Activated CD8-positive, alpha-beta memory T cell treated with anti-CD3 and anti-CD28 coated beads for 4 hours (primary cell): ENCODE measurements at regions not wholly inside any gene's neighbourhood (a gene's known extent, or its start where the extent isn't known, plus 50 kb on each side); places are given as distances from the start of the nearest gene placed in this dataset.

Experiments
- DNase-seq, 2 donors: peaks; one replicate each; pipeline ENCODE4 v3.0.0-alpha.2; 2020; ENCODE audit warnings: low read depth in 2 of 2

DNA sequence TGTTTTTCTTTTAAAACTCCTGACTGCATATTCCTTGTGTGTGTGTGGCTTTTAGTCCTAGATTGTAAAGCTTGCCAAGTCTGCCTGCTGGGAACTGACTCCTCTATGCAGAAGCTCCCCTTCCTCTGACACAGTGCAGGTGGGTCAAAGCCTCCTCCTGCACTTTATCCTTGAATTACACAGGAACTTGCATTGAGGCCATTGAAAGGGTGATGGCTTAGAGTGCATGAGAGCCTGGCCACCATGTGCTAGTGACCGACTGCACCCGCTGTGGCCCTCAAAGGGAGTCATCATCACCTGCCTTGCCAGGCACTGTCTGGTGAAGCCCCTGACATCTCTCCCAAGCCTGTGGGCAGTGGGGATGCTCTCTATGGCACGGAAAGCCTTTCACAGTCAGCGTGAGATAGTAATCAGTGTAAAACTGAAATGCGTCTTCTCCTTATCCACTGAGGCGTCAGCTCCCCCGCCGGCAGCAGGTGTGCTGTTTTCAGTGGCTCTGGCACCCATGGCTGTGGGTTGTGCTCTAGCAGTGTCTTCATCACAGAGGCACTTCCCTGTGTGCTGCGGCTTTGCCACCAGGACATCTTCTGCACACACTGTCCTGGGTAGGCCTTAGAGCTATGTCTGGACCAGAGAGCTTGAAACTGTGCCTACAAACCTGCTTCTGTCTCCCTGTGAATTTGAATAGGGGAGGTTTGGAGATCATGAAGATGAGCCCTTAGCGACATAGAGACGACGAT lies 87.9 kb downstream of the THBS2 start:
- DNase-seq = no peak

DNA sequence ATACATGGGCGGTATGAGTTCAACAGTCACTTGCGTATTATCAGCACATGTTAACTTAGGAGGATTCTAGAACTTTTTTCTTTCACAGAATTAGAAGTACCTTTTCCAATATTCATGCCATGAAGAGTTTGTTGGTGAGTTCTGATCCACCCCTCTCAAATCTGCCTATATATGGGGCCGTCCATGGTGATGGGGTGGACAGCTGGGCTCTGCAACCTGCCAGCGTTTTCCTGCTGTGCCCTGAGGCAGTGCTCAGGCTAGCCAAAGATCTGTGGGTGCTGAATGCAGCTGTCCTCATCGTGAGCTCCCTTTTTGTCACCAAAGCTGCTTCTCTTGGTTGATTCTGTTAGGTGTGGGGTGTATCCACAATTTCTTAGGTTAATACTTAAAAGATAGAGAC lies 88.7 kb downstream of the THBS2 start:
- no peak for DNase-seq

DNA sequence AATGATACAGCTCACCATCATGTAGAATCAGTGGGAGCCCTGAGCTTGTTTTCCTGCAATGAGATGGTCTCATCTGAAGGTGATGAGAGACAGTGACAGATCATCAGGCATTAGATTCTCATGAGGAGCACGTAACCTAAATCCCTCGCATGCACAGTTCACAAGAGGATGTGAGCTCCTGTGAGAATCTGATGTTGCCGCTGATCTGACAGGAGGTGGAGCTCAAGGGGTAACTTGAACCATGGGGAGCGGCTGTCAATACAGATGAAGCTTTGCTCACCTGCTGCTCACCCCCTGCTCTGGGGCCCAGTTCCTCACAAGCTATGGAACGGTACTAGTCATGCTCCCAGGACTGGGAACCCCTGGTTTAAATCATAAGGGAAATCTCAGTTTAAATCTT lies 89.2 kb downstream of the THBS2 start:
- DNase-seq = no peak

DNA sequence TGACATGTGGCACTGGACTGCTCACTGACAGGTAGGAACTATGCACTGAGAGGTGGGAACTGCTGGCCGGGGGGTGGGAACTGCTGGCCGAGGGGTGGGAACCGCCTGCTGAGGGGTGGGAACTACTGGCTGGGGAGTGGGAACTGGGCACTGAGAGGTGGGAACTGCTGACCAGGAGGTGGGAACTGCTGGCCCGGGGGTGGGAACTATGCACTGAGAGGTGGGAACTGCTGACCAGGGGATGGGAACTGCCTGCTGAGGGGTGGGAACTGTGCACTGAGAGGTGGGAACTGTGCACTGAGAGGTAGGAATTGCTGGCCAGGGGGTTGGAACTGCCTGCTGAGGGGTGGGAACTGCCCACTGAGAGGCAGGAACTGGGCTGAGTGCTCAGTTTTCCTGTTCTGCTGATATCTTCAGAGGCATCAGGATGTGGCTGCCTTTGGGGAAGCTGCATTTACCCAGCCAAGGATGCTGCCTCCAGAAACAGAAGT lies 90.2 kb downstream of the THBS2 start:
- no peak for DNase-seq

DNA sequence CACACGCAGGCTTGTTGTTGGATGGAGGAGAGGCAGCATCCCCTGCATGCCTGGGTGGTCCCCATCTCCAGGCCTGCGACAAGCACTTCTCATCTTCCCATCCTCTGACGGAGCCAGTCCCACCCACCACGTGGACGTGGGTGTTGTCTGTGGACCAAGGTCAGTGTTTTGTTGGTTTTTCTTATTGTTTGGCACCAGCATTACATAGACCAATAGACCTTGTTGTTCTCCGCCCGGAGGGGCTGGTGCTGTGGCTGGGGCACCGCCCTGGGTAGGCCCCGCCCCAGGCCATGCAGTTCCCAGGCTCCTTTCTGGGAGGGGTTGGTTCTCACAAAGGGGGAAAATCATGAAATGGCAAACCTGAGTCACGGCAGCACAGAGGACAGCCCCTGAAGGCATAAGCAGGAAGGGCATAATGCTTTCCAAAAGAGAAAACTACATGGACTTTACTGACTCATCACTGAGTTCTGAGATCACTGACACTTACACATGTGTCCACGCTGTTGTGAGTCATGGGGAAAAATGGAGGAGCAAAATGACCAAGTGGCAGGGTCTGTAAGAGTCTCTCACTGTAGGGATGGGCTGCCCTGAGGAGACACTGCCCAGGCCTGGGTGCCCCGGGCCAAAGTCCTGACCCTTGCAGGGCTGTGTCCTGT lies 90.8 kb downstream of the THBS2 start:
- DNase-seq = no peak

DNA sequence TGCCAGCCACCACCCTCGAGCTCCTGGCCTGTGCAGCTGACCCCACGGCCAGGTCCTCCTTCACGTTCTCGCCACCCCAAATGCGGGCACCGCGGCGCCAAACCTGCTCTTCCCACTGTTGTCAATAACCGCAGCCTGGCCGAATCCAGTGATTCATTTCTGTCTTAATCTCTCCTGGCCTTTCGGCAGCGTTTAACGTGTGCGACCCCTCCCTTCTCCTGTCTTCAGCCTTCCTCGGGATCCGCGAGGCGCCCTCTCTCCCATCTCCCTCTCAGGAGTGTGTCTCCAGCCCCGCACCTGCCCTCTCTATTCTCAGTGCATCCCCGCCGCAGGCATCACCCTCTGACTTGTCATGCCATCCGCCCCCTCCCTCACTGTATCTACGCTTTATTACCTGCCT lies 91.4 kb downstream of the THBS2 start:
- no peak for DNase-seq

DNA sequence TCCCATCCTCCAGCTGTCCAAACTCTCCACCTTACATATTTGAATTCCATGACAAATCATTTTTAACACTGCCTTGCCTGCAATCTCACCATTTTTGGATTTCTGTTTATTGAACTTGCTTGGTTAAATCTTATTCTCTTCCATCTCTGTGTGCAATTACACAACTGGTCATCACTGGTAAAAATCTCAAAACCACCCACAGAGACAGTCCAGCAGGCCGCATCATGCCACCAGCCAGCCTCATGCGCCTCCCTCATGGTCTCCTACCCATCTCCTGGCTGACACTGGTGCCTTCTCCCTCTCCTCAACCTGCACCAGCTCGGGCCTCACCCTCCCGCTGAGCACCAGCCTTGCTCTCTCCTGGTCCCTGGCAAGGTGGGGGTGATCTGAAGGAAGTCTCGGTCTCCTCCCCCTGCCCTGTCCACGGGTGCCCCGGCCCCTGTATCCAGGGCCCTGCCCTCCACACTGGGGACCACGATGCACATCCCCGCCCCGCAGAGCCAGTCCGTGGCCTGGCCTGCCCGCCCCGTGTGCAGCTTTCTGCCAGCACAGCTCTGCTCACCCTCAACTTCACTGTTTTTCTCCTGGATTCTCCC lies 92.0 kb downstream of the THBS2 start:
- no peak for DNase-seq

DNA sequence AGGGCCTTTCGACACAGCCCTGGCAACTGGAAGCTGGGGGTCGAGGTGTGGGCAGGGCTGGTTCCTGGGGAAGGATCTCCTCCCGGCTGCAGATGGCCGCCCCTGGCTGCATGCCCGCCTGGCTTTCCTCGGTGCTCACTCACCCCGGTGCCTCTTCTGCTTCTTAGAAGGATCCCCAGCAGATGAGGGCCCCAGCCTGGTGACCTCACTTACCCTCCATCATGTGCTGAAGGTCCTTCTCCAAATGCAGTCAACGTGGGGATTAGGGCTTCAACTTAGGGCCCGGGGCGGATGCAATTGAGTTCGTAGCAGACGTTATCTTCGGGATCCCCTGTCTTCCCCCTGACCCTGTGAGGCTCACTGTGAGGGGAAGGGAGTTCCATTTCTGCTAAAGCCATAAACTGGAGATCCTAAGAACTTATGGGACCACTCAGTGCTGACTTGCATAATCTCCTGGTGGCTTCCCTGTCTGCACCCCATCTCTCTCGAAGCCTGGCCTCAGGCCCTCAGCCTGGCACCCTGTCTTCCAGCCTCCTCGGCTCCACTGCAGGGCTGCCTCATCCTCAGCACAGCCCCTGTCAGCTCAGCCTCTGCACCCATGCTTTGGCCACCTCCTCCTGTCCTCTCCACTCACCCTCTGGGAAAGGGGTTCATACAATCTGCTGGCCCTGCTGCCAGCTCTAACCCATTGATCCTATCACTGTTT lies 92.6 kb downstream of the THBS2 start:
- no peak for DNase-seq

DNA sequence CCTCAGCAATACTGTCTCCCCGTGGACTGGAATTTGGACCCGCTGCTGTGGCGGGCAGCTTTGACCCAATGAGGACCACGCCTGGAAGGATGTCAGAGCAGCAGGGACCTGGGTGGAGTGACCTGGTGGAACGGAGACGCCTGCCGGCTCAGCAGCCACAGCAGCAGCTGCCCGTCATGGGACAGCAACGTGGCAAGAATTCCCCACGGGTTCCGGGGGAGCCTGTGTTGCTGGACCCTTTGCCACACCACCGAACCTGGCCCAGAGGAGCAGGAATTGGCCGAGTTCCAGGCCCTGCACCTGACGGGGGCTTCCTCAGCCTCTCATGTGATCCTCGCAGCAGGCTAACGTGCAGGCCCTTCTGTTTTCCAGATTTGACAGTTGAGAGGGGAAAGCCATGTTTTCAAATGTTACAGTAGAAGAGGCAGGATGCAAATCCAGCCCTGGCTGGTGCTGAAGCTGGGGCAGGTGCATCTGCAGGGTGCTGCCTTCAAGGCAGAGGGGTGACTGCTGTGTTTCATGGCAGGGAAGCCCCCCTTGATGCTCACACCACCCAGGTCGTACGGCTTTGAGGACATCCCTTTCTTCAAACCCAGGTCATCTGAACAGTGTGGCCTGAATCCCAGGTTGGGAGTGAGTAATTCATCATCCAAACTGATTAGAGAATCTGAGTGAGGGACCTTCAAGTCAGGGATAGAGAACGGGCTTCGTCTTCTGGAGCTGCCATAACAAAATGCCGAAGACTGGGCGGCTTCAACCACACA lies 93.4 kb downstream of the THBS2 start:
- DNase-seq = no peak

DNA sequence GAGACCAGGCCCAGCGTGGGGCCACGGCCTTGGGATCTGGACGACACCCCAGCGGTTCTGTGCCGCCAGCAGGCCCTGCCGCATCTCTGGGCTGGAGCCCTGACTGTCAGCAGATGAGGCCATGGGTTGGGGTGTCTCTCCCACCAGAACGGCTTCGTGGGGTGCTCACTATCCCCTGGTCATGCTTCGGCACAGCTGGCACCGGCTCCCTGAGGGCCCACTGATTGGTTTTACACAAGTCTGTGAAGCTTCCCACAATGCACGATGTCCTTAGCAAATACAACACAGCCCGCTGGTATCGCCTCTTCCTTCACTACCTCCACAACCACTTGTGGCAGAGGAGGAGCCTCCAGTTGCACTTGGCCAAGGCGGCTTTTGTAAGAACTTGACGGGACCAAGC lies 94.3 kb downstream of the THBS2 start:
- no peak for DNase-seq

DNA sequence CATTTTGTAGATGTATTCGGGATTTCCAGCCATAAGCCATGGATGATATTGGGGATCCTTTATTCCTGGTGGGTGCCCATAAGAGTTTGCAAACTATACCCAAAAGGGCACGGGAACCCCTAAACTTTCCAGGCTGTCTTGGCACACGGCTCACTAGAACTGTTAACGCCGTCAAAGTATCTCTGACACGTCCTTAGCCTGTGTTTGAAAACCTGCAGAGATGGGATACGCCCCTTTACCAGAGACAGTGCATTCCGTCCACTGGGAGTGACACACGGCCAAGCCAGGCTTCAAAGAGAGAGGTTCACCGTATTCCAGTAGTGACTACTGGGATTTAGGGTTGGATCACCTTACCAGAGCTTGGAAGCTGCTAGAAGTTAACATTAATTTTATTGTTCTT lies 95.0 kb downstream of the THBS2 start:
- DNase-seq = no peak

DNA sequence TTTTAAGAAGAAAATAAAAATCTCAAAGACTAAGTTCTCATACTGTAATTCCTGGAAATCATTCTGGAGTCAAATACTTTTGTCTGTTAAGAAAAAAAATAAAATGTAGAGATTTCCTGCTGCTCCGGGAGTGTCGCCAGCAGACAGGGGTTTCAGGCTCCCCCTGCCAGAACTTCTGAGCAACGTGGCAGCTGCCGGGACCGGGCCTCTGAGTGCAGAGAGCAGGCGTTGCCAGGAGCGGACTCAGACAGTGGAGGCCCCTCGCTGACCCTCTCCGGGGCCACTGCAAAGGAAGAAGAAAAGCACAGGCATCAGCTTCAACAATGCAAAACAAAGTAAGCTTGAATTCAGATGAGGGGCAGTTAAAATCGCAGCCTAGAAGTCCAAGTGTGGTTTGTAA lies 95.5 kb downstream of the THBS2 start:
- no peak for DNase-seq

DNA sequence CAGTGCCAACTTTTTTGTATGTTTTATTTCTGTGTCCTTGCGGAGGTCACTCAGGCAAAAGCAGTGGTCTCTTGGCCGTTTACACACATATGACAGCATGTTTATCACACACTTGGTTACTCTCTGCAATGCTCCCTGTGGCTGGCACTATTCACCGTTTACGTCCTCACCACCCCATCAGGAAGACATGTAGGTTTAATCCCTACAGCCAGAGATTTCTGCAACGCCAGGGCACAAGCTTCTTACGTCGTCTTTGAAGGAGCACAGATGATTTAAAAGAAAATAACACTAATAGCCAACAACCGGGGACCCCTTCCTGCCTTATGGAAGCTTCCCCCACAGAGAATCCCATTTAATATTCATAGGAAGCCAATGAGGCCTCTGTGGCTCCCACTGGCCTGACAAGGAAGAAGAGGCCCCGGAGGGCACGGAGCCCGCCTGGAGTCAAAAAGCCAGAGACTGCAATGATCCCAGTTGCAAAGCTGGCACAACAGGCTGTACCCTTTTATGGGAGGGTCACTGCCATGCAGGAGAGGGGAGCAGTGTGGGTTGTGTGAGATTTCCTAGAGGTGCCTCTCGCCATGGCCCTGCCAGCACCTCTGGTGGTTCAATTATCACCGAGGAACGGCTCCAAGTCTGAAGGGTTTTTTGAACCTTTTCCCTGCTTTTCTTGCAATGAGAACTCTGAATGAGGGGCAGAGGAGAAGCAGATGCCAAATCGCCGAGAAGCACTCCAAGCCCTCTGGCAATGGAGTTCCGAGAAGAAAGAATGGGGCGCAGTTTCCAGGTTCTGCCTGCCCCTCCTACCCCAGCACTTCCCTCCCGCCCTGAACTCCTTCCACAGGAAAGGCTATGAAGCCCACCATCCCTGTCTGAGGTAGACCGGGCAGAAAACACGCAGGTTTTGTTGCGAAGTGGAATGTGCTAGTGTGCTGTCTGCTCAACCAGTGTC lies 96.2 kb downstream of the THBS2 start:
- no peak for DNase-seq

DNA sequence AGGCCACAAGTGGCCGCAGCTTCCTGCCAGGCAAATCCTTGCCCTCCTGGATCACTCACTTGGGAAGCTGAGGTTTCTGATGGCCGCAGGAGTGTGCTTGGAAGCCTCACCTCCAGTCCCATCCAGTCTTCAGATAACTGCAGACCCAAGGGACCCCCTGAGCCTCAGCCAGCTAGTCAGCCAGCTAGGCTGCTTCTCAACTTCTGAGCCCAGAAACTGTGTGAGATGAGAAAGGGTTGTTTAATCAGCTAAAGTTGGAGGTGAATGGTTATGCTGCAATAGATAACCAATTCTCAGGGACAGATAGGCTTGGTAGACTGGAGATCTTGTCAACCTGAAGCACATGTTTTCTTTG lies 96.9 kb downstream of the THBS2 start:
- DNase-seq = no peak

DNA sequence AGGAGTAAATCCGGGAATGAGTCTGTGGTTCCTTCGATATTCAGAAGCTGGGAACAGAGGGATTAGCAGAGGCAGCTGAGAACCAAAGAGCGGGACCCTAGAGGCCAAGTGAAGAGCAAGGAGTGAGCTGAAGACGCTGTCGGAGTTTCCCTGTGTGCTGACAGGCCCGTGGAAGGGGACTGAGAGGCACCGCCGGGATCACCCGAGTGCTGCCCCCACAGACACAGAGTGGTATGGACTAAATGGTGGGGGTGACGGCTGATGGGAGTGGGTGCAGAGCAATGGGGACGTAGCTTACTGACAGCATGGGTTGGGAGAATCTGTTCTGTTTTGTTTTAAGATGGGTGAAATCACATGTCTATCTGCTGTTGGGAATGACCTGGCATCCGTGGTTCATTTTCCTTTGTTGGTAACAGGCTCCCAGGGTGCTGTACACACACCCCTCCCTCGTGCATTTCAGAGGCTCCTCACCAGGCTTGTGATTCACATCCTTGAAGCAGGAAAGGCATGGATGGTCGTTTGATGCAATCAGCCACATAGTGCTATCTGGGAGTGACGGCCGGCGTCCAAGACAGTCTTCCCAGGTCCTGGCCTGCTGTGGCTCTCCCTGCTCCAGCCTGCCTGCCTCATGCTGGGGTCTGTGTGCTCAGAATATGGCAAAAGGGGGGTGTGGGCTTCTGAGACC lies 97.4 kb downstream of the THBS2 start:
- no peak for DNase-seq

DNA sequence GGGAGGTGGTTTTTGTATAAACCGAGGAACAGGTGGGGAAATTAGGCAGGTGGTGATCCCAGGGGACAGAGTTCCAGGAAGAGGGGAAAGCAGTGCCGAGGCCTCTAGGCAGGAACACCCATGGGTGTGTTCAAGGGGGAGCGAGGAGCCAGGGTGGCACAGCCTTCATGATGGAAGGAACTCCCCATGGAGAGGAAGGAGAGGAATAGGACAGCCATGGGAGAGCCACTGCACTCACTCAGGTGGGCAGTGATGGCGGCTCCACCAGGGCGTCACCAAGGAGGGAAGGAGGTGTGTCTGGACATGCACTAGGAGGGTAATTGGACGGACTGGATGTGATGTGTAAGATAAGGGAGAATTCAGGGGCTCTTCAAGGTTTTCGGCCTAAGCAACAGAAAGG lies 98.2 kb downstream of the THBS2 start:
- DNase-seq = no peak

DNA sequence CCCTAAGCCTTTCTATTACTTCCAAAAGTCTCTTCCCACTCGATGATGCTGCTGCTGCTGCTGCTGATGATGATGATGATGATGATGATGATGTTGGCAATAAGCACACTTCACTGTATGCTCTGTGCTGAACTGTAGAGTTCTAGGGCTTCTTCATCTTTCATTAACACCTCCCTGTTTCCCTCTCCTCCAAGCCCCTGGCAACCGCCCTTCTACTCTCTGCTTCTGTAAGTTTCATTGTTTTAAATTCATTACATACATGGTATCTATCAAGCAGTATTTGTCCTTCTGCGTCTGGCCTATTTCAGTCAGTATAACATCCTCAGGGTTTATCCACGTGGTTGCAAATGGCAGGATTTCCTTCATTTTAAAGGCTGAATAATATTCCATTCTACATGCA lies 100.2 kb downstream of the THBS2 start:
- no peak for DNase-seq

DNA sequence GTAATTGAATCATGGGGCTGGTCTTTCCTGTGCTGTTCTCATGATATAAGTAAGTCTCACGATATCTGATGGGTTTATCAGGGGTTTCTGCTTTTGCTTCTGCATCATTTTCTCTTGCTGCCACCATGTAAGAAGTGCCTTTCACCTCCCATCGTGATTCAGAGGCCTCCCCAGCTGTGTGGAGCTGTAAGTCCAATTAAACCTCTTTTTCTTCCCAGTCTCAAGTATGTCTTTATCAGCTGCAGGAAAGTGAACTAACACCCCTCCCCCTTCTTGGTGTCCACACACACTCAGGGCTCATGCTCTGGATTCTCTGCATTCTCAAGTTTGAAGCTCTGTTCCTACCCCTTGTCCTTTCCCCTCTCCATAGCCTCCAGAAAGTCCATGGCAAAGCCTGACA lies 107.1 kb downstream of the THBS2 start:
- DNase-seq = no peak

DNA sequence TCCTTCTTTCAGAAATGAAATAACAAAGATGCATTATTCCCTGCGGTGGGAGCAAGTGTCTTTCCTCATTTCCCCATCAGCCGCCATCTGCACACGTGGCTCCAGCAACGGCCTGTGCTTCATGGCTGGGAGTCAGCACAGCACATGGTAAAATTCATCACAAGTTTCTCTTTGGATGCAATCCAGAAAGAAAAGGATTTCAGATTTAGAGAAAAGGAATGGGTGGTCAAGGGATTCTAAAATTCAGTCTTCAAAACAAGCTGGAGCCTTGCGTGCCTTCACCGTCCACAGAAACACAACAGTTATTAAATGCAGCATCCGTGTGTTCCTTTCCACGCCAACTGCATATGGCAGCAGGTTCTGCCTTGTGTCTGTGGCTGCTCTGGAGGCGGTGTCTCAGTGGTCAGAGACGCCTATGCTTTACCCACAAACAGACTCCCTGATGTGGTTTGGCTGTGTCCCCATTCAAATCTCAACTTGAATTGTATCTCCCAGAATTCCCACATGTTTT lies 107.6 kb downstream of the THBS2 start:
- DNase-seq = no peak

DNA sequence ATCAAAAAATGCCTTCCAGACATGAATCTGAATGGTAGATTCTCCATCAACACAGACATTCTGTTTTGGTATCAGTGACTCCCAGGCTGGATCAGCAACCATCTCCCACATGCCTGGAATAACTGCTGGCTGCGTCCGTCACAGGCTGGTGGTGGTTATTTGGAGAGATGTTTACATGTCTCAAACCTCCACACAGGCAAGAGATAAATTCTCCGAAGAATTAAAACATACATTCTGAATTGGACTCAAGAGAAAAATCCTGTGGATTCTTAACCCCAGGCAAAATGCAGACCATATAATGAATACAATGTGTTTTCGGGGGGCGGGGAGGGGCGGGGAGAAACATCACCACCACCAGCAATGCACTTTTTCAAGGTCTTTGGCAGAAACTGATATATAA lies 108.2 kb downstream of the THBS2 start:
- DNase-seq = no peak
